Astrocyte of the spinal cord (primary cell): ENCODE measurements at regions not wholly inside any gene's neighbourhood (a gene's known extent, or its start where the extent isn't known, plus 50 kb on each side); places are given as distances from the start of the nearest gene placed in this dataset.

Source experiments
- DNase-seq: peaks from one replicate; pipeline ENCODE4 v3.0.0; 2011; ENCODE audit warnings: low read depth, low spot score
- H3K4me3 ChIP-seq: 2 replicates; pipeline ENCODE4 v1.5.1; 2011; ENCODE audit warnings: low read depth, mild to moderate bottlenecking, low read length, moderate library complexity
- CTCF ChIP-seq: IDR thresholded peaks from 2 replicates; pipeline ENCODE4 v1.5.1; 2012; ENCODE audit warnings: low read depth, mild to moderate bottlenecking, low read length, inconsistent platforms
- in situ Hi-C: cut with HindIII; loops from 2 replicates; pipeline ENCODE4 v1.10.0; 2017; ENCODE audit warnings: low sequenced_read_pairs

GRCh38 chr2:182477774-182478173, 50.9 kb upstream of the PDE1A start:
- DNase-seq = no peak
- no peak for TF ChIP-seq CTCF
- H3K4me3 ChIP-seq = no peak overlapping the region
- in situ Hi-C loops = no loop called here

GRCh38 chr2:182481676-182482075, 54.8 kb upstream of the PDE1A start:
- TF ChIP-seq CTCF = no peak
- in situ Hi-C loops = no loop called here
- DNase-seq = no peak
- no peak overlapping the region for H3K4me3 ChIP-seq

GRCh38 chr2:182482511-182482910, 55.7 kb upstream of the PDE1A start:
- no peak for DNase-seq
- no peak overlapping the region for H3K4me3 ChIP-seq
- TF ChIP-seq CTCF = no peak
- in situ Hi-C loops = no loop called here

GRCh38 chr2:182496596-182496995, 69.8 kb upstream of the PDE1A start:
- in situ Hi-C loops = no loop called here
- no peak for DNase-seq
- no peak overlapping the region for H3K4me3 ChIP-seq
- no peak for TF ChIP-seq CTCF

GRCh38 chr2:182499706-182500470, 73.1 kb upstream of the PDE1A start:
- no peak for DNase-seq
- TF ChIP-seq CTCF = no peak
- no peak overlapping the region for H3K4me3 ChIP-seq
- in situ Hi-C loops = no loop called here

- no peak overlapping the region for H3K4me3 ChIP-seq
- DNase-seq = no peak
- no peak for TF ChIP-seq CTCF
- in situ Hi-C loops = no loop called here
Measured at GRCh38 chr2:182503886-182504285, 77.0 kb upstream of the PDE1A start.
